WTC11 (cell line): ENCODE measurements at regions not wholly inside any gene's neighbourhood (a gene's known extent, or its start where the extent isn't known, plus 50 kb on each side); places are given as distances from the start of the nearest gene placed in this dataset.

Source experiments
- ATAC-seq: fragments of 200-7000 bp; cut with Tn5 transposase; 2 replicates; pipeline ENCODE4 v1.10.0; 2021; ENCODE audit warnings: mild to moderate bottlenecking, moderate library complexity
- CTCF ChIA-PET: fragments of 300-600 bp; sonication (Branson Sonifier 250); formaldehyde crosslinking; loops from one replicate; lab custom pipeline; 2021; ENCODE audit warnings: antibody characterized with exemption; lab: Charles Lee
- POLR2A ChIA-PET: fragments of 350-600 bp; sonication (Branson Sonifier 250); formaldehyde crosslinking; loops from one replicate; lab custom pipeline; 2021; ENCODE audit warnings: antibody characterized with exemption; lab: Charles Lee
- DNase-seq: peaks from one replicate; pipeline ENCODE4 v3.0.0; 2021; ENCODE audit warnings: low spot score
- H3K27ac Mint-ChIP-seq: 2 replicates; pipeline ENCODE4 v1.8.0; 2021; ENCODE audit warnings: mixed read lengths
- H3K27me3 Mint-ChIP-seq: 2 replicates; pipeline ENCODE4 v1.8.0; 2021; ENCODE audit warnings: low read depth, mild to moderate bottlenecking, moderate library complexity, mixed read lengths
- H3K36me3 Mint-ChIP-seq: 2 replicates; pipeline ENCODE4 v1.8.0; 2021; ENCODE audit warnings: mixed read lengths
- H3K4me1 Mint-ChIP-seq: 2 replicates; pipeline ENCODE4 v1.8.0; 2022; ENCODE audit warnings: mixed read lengths
- H3K4me3 Mint-ChIP-seq: 2 replicates; pipeline ENCODE4 v1.8.0; 2021; ENCODE audit warnings: mild to moderate bottlenecking, moderate library complexity, mixed read lengths
- H3K9me3 Mint-ChIP-seq: 2 replicates; pipeline ENCODE4 v1.8.0; 2021; ENCODE audit warnings: mixed read lengths
- EMX1 ChIP-seq: fragments of 250-450 bp; sonication (Bioruptor Pico); IDR thresholded peaks from 2 replicates; pipeline ENCODE4 v1.8.0; 2021; ENCODE audit warnings: mild to moderate bottlenecking
- FOXK1 ChIP-seq: sonication (generic); formaldehyde crosslinking; IDR thresholded peaks from 2 replicates; pipeline ENCODE4 v1.8.0; 2022; ENCODE audit warnings: mild to moderate bottlenecking, moderate library complexity, missing genetic modification reagents
- GTF2I ChIP-seq: fragments of 250-450 bp; sonication (Bioruptor Pico); conservative IDR thresholded peaks from 2 replicates; pipeline ENCODE4 v1.4.0; 2021; ENCODE audit warnings: mild to moderate bottlenecking
- HMGA2 ChIP-seq: fragments of 250-450 bp; sonication (Bioruptor Pico); IDR thresholded peaks from 2 replicates; pipeline ENCODE4 v1.4.0; 2021; ENCODE audit warnings: mild to moderate bottlenecking, moderate library complexity
- NFE2L1 ChIP-seq: sonication (generic); formaldehyde crosslinking; IDR thresholded peaks from 2 replicates; pipeline ENCODE4 v1.8.1; 2023; ENCODE audit warnings: missing genetic modification reagents
- NFYB ChIP-seq: sonication (generic); formaldehyde crosslinking; conservative IDR thresholded peaks from 2 replicates; pipeline ENCODE4 v1.8.0; 2022; ENCODE audit warnings: low read depth, missing genetic modification reagents
- SMAD3 ChIP-seq: sonication (generic); formaldehyde crosslinking; IDR thresholded peaks from 2 replicates; pipeline ENCODE4 v1.8.0; 2022; ENCODE audit warnings: missing genetic modification reagents, mild to moderate bottlenecking, borderline replicate concordance
- SP1 ChIP-seq: sonication (generic); formaldehyde crosslinking; conservative IDR thresholded peaks from 2 replicates; pipeline ENCODE4 v1.8.1; 2022; ENCODE audit warnings: missing genetic modification reagents
- ZBTB21 ChIP-seq: sonication (generic); formaldehyde crosslinking; IDR thresholded peaks from 2 replicates; pipeline ENCODE4 v1.8.1; 2023; ENCODE audit warnings: mild to moderate bottlenecking, missing genetic modification reagents, borderline replicate concordance
- ZNF138 ChIP-seq: sonication (generic); formaldehyde crosslinking; conservative IDR thresholded peaks from 2 replicates; pipeline ENCODE4 v1.8.1; 2022; ENCODE audit warnings: mild to moderate bottlenecking, moderate library complexity, missing genetic modification reagents
- TF ChIP-seq, protein P1 (sequence below): fragments of 250-450 bp; sonication (Bioruptor Pico); IDR thresholded peaks from 2 replicates; pipeline ENCODE4 v1.8.0; 2021; ENCODE audit warnings: mild to moderate bottlenecking
- TF ChIP-seq, protein P2 (sequence below): sonication (generic); formaldehyde crosslinking; IDR thresholded peaks from 2 replicates; pipeline ENCODE4 v1.8.1; 2023; ENCODE audit warnings: mild to moderate bottlenecking, missing genetic modification reagents
- TF ChIP-seq, protein P3 (sequence below): sonication (generic); formaldehyde crosslinking; IDR thresholded peaks from 2 replicates; pipeline ENCODE4 v1.8.0; 2022; ENCODE audit warnings: mild to moderate bottlenecking, missing genetic modification reagents
- TF ChIP-seq, protein P4 (sequence below): fragments of 200-600 bp; IDR thresholded peaks from 2 replicates; pipeline ENCODE4 v1.8.0; 2022; ENCODE audit warnings: antibody characterized with exemption
- TF ChIP-seq, protein P5 (sequence below): fragments of 250-450 bp; sonication (Bioruptor Pico); IDR thresholded peaks from 2 replicates; pipeline ENCODE4 v2.1.2; 2022; ENCODE audit warnings: mild to moderate bottlenecking, moderate library complexity
- TF ChIP-seq, protein P6 (sequence below): sonication (generic); formaldehyde crosslinking; IDR thresholded peaks from 2 replicates; pipeline ENCODE4 v1.8.0; 2022; ENCODE audit warnings: mild to moderate bottlenecking, missing genetic modification reagents
- TF ChIP-seq, protein P7 (sequence below): sonication (generic); formaldehyde crosslinking; IDR thresholded peaks from 2 replicates; pipeline ENCODE4 v1.8.1; 2023; ENCODE audit warnings: mild to moderate bottlenecking, missing genetic modification reagents, moderate library complexity
- TF ChIP-seq, protein P8 (sequence below): sonication (generic); formaldehyde crosslinking; IDR thresholded peaks from 2 replicates; pipeline ENCODE4 v1.8.0; 2023; ENCODE audit warnings: missing genetic modification reagents
- TF ChIP-seq, protein P9 (sequence below): fragments of 250-450 bp; sonication (Bioruptor Pico); IDR thresholded peaks from 2 replicates; pipeline ENCODE4 v1.9.0; 2021; ENCODE audit warnings: mild to moderate bottlenecking, borderline replicate concordance
- TF ChIP-seq, protein P10 (sequence below): sonication (generic); formaldehyde crosslinking; IDR thresholded peaks from 2 replicates; pipeline ENCODE4 v1.8.1; 2022; ENCODE audit warnings: missing genetic modification reagents, borderline replicate concordance

DNA sequence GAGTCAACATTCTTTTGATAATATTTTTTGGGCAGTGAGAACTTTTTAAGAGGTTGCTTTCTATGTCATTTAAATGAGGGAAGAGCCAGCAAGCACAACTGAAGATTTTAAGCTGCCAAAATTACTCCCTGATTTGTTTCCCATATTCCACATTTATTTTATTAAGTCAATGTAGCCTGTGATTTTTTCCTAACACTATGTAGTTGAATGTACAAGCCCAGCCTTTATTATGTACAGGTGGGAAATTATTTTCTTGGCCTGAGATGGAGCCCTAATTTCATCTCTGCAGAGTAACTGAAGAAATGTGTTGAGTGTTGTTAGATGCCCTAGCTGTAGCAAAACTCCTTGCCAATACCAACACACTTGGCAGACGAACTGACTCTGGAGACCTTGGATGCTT is 83.1 kb upstream of the MINDY3 start:
- DNase-seq: no peak
- CTCF ChIA-PET: no interaction called here
- no peaks in the 10 kb centered on the region for H3K36me3 Mint-ChIP-seq
- H3K27ac Mint-ChIP-seq: no peak overlapping the region
- H3K4me3 Mint-ChIP-seq: no peak overlapping the region
- H3K27me3 Mint-ChIP-seq: no peaks in the 10 kb centered on the region
- POLR2A ChIA-PET: no interaction called here
- H3K4me1 Mint-ChIP-seq: no peaks in the 10 kb centered on the region; the same call in 1 of the 2 replicates
- TF ChIP-seq FOXK1 (CRISPR knock-in tag): no peak
- TF ChIP-seq NFYB (CRISPR knock-in tag): no peak
- no peak for TF ChIP-seq NFE2L1 (CRISPR knock-in tag)
- TF ChIP-seq GTF2I: no peak
- TF ChIP-seq, protein P1, sequence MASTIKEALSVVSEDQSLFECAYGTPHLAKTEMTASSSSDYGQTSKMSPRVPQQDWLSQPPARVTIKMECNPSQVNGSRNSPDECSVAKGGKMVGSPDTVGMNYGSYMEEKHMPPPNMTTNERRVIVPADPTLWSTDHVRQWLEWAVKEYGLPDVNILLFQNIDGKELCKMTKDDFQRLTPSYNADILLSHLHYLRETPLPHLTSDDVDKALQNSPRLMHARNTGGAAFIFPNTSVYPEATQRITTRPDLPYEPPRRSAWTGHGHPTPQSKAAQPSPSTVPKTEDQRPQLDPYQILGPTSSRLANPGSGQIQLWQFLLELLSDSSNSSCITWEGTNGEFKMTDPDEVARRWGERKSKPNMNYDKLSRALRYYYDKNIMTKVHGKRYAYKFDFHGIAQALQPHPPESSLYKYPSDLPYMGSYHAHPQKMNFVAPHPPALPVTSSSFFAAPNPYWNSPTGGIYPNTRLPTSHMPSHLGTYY (CRISPR knock-in tag): no peak
- no peak for TF ChIP-seq ZBTB21 (CRISPR knock-in tag)
- TF ChIP-seq, protein P2, sequence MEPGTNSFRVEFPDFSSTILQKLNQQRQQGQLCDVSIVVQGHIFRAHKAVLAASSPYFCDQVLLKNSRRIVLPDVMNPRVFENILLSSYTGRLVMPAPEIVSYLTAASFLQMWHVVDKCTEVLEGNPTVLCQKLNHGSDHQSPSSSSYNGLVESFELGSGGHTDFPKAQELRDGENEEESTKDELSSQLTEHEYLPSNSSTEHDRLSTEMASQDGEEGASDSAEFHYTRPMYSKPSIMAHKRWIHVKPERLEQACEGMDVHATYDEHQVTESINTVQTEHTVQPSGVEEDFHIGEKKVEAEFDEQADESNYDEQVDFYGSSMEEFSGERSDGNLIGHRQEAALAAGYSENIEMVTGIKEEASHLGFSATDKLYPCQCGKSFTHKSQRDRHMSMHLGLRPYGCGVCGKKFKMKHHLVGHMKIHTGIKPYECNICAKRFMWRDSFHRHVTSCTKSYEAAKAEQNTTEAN (CRISPR knock-in tag): no peak
- TF ChIP-seq, protein P3, sequence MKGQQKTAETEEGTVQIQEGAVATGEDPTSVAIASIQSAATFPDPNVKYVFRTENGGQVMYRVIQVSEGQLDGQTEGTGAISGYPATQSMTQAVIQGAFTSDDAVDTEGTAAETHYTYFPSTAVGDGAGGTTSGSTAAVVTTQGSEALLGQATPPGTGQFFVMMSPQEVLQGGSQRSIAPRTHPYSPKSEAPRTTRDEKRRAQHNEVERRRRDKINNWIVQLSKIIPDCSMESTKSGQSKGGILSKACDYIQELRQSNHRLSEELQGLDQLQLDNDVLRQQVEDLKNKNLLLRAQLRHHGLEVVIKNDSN: no peak
- TF ChIP-seq, protein P4, sequence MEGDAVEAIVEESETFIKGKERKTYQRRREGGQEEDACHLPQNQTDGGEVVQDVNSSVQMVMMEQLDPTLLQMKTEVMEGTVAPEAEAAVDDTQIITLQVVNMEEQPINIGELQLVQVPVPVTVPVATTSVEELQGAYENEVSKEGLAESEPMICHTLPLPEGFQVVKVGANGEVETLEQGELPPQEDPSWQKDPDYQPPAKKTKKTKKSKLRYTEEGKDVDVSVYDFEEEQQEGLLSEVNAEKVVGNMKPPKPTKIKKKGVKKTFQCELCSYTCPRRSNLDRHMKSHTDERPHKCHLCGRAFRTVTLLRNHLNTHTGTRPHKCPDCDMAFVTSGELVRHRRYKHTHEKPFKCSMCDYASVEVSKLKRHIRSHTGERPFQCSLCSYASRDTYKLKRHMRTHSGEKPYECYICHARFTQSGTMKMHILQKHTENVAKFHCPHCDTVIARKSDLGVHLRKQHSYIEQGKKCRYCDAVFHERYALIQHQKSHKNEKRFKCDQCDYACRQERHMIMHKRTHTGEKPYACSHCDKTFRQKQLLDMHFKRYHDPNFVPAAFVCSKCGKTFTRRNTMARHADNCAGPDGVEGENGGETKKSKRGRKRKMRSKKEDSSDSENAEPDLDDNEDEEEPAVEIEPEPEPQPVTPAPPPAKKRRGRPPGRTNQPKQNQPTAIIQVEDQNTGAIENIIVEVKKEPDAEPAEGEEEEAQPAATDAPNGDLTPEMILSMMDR: no peak
- TF ChIP-seq, protein P5, sequence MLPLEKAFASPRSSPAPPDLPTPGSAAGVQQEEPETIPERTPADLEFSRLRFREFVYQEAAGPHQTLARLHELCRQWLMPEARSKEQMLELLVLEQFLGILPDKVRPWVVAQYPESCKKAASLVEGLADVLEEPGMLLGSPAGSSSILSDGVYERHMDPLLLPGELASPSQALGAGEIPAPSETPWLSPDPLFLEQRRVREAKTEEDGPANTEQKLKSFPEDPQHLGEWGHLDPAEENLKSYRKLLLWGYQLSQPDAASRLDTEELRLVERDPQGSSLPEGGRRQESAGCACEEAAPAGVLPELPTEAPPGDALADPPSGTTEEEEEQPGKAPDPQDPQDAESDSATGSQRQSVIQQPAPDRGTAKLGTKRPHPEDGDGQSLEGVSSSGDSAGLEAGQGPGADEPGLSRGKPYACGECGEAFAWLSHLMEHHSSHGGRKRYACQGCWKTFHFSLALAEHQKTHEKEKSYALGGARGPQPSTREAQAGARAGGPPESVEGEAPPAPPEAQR (CRISPR knock-in tag): no peak
- TF ChIP-seq SP1 (CRISPR knock-in tag): no peak
- TF ChIP-seq, protein P6, sequence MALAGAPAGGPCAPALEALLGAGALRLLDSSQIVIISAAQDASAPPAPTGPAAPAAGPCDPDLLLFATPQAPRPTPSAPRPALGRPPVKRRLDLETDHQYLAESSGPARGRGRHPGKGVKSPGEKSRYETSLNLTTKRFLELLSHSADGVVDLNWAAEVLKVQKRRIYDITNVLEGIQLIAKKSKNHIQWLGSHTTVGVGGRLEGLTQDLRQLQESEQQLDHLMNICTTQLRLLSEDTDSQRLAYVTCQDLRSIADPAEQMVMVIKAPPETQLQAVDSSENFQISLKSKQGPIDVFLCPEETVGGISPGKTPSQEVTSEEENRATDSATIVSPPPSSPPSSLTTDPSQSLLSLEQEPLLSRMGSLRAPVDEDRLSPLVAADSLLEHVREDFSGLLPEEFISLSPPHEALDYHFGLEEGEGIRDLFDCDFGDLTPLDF (CRISPR knock-in tag): no peak
- no peak for TF ChIP-seq SMAD3 (CRISPR knock-in tag)
- TF ChIP-seq HMGA2 (CRISPR knock-in tag): no peak
- TF ChIP-seq, protein P7, sequence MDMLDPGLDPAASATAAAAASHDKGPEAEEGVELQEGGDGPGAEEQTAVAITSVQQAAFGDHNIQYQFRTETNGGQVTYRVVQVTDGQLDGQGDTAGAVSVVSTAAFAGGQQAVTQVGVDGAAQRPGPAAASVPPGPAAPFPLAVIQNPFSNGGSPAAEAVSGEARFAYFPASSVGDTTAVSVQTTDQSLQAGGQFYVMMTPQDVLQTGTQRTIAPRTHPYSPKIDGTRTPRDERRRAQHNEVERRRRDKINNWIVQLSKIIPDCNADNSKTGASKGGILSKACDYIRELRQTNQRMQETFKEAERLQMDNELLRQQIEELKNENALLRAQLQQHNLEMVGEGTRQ: no peak
- TF ChIP-seq, protein P8, sequence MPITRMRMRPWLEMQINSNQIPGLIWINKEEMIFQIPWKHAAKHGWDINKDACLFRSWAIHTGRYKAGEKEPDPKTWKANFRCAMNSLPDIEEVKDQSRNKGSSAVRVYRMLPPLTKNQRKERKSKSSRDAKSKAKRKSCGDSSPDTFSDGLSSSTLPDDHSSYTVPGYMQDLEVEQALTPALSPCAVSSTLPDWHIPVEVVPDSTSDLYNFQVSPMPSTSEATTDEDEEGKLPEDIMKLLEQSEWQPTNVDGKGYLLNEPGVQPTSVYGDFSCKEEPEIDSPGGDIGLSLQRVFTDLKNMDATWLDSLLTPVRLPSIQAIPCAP: no peak
- no peak for TF ChIP-seq ZNF138
- TF ChIP-seq, protein P9, sequence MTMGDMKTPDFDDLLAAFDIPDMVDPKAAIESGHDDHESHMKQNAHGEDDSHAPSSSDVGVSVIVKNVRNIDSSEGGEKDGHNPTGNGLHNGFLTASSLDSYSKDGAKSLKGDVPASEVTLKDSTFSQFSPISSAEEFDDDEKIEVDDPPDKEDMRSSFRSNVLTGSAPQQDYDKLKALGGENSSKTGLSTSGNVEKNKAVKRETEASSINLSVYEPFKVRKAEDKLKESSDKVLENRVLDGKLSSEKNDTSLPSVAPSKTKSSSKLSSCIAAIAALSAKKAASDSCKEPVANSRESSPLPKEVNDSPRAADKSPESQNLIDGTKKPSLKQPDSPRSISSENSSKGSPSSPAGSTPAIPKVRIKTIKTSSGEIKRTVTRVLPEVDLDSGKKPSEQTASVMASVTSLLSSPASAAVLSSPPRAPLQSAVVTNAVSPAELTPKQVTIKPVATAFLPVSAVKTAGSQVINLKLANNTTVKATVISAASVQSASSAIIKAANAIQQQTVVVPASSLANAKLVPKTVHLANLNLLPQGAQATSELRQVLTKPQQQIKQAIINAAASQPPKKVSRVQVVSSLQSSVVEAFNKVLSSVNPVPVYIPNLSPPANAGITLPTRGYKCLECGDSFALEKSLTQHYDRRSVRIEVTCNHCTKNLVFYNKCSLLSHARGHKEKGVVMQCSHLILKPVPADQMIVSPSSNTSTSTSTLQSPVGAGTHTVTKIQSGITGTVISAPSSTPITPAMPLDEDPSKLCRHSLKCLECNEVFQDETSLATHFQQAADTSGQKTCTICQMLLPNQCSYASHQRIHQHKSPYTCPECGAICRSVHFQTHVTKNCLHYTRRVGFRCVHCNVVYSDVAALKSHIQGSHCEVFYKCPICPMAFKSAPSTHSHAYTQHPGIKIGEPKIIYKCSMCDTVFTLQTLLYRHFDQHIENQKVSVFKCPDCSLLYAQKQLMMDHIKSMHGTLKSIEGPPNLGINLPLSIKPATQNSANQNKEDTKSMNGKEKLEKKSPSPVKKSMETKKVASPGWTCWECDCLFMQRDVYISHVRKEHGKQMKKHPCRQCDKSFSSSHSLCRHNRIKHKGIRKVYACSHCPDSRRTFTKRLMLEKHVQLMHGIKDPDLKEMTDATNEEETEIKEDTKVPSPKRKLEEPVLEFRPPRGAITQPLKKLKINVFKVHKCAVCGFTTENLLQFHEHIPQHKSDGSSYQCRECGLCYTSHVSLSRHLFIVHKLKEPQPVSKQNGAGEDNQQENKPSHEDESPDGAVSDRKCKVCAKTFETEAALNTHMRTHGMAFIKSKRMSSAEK: no peak
- TF ChIP-seq, protein P10, sequence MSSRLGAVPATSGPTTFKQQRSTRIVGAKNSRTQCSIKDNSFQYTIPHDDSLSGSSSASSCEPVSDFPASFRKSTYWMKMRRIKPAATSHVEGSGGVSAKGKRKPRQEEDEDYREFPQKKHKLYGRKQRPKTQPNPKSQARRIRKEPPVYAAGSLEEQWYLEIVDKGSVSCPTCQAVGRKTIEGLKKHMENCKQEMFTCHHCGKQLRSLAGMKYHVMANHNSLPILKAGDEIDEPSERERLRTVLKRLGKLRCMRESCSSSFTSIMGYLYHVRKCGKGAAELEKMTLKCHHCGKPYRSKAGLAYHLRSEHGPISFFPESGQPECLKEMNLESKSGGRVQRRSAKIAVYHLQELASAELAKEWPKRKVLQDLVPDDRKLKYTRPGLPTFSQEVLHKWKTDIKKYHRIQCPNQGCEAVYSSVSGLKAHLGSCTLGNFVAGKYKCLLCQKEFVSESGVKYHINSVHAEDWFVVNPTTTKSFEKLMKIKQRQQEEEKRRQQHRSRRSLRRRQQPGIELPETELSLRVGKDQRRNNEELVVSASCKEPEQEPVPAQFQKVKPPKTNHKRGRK (CRISPR knock-in tag): no peak
- TF ChIP-seq EMX1 (CRISPR knock-in tag): no peak
- TF ChIP-seq, all 79 proteins: peak for 0
- ATAC-seq: no peak
- peaks cover 35% of the 10 kb centered on the region for H3K9me3 Mint-ChIP-seq
